ENCODE measurements at regions not wholly inside any gene's neighbourhood (a gene's known extent, or its start where the extent isn't known, plus 50 kb on each side); places are given as distances from the start of the nearest gene placed in this dataset.

DNA sequence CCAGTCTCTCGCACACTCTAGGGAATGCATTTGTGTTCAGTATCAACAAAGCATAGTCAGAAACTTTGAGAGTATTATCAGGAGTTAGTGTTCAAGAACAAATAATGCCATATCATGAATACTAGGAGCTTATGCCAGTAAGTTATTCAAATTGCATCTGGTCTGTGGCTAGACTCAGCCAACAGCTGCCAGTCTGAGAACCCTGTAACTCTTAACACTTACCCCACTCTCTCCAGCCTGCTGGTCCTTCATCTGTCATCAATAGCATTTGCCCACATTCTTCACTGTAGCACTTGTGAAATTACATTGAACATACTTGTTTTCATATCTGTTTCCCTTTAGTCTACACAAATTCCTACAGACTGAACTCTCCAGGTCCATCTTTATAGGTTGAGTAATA, 1157.5 kb upstream of the RAG2 start:
- DNase-seq, result no peak
- no peaks in the 10 kb centered on the region for H3K4me1 ChIP-seq (ENCODE audit: control insufficient read depth, insufficient read depth, low read length)
- H3K27ac ChIP-seq (ENCODE audit: low read length), result no peak overlapping the region
- H3K4me3 ChIP-seq (ENCODE audit: low read length), result no peak overlapping the region
- H3K9me3 ChIP-seq (ENCODE audit: control insufficient read depth, low read length), result no peaks in the 10 kb centered on the region
- WGBS, result 79% methylated on average over 1 of the region's 1 CpG
- no peaks in the 10 kb centered on the region for H3K27me3 ChIP-seq (ENCODE audit: control insufficient read depth, insufficient read depth)
- intact Hi-C loops (cut with DNase I), result no loop called here
- ATAC-seq, result no peak

DNA sequence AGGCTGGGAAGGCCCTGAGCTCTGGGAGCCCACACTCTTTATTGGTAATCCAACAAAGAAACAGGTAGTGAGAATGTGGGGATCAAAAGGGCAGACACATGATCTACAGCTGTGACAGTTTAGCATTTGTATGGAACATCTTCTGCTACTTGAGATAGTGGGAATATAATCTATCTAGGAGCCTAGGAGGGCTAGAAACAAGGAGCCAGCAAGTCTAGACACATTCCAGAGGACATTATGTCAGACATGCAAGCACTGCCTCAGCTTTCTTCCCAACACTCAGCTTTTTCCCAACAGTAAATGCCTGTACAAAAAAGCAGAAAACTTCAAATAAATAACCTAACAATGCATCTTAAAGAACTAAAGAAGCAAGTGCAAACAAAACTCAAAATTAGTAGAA, 1150.6 kb upstream of the RAG2 start:
- intact Hi-C loops (cut with DNase I), result no loop called here
- Histone ChIP-seq H3K9me3 (ENCODE audit: control insufficient read depth, low read length) (no peaks in the 10 kb centered on the region), H3K4me1 (ENCODE audit: control insufficient read depth, insufficient read depth, low read length) (no peaks in the 10 kb centered on the region), H3K27me3 (ENCODE audit: control insufficient read depth, insufficient read depth) (no peaks in the 10 kb centered on the region), H3K27ac (ENCODE audit: low read length) (no peak overlapping the region), H3K4me3 (ENCODE audit: low read length) (no peak overlapping the region)
- DNase-seq, result no peak
- ATAC-seq, result no peak

DNA sequence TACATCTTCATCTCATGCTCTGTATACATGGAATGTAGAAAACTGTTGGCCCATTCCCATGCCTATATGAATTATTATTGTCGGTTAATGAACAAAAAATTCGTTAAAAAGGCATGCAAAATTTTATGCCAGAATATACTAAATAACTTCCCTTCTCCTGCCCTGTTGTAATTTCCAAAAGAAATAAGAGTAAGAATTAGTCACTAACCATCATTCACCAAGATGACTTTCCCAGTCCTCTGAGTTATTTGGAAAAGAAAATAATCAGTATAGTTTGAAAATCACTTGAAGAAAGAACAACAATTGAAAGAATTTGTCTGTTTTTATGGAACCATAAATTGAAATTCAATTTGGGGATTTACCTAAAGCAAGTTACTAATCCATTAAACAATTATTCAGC, 1149.1 kb upstream of the RAG2 start:
- Histone ChIP-seq H3K9me3 (ENCODE audit: control insufficient read depth, low read length) (no peaks in the 10 kb centered on the region), H3K27ac (ENCODE audit: low read length) (no peak overlapping the region), H3K27me3 (ENCODE audit: control insufficient read depth, insufficient read depth) (no peaks in the 10 kb centered on the region), H3K4me3 (ENCODE audit: low read length) (no peak overlapping the region), H3K4me1 (ENCODE audit: control insufficient read depth, insufficient read depth, low read length) (no peaks in the 10 kb centered on the region)
- WGBS, result 77% methylated on average over 2 of the region's 2 CpGs
- no peak for ATAC-seq
- intact Hi-C loops (cut with DNase I), result no loop called here
- DNase-seq, result no peak

DNA sequence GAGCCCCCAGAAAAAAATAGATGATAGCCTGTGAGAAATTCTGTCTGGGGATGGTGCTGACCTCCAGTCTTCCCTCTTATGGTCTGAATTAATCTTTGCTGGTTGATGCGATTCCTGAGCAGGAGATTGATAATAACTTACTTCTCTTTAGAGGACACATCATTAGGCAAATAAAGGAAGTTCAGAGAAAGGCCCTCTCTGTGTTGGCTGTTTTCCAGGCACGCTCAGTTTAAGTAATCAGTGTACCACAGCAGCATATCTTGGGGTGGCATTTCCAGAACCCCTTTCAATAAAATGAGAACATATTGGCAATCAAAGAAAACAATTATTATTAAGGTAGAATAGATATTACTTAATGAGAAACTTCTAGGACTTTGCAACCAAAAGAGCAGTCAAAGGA, 1129.3 kb upstream of the RAG2 start:
- intact Hi-C loops (cut with DNase I), result no loop called here
- Histone ChIP-seq H3K4me3 (ENCODE audit: low read length) (no peak overlapping the region), H3K27me3 (ENCODE audit: control insufficient read depth, insufficient read depth) (no peaks in the 10 kb centered on the region), H3K9me3 (ENCODE audit: control insufficient read depth, low read length) (no peaks in the 10 kb centered on the region), H3K4me1 (ENCODE audit: control insufficient read depth, insufficient read depth, low read length) (no peaks in the 10 kb centered on the region), H3K27ac (ENCODE audit: low read length) (no peak overlapping the region)
- ATAC-seq, result no peak
- DNase-seq, result no peak
- WGBS, result 43% methylated on average over 2 of the region's 2 CpGs

- Histone ChIP-seq H3K27me3 (ENCODE audit: control insufficient read depth, insufficient read depth) (no peaks in the 10 kb centered on the region), H3K4me1 (ENCODE audit: control insufficient read depth, insufficient read depth, low read length) (no peaks in the 10 kb centered on the region), H3K27ac (ENCODE audit: low read length) (no peak overlapping the region), H3K9me3 (ENCODE audit: control insufficient read depth, low read length) (no peaks in the 10 kb centered on the region), H3K4me3 (ENCODE audit: low read length) (no peak overlapping the region)
- ATAC-seq (no peak), DNase-seq (no peak)
- WGBS, result 43% methylated on average over 4 of the region's 4 CpGs
- intact Hi-C loops (cut with DNase I), result no loop called here
Observed at GRCh38 chr11:37724315-37724714, 1126.3 kb upstream of the RAG2 start.

DNA sequence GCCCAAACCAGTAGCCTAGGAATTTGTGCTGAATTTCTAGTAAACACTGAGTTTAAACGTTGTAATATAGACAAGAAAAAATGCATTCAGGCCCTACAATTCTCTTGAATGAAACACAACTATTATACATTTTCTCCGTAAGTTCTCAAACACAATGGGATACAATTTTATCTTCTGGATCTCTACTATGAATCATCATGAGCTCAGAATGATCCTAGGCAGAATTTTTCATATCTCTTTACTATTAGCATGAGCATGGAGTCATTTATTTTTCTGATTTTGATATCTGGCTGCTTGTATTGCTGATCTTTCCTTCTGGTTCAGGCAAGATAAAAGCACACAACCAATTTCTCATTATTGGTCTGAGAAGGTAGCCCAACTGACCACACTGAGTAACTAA, 1123.4 kb upstream of the RAG2 start:
- intact Hi-C loops (cut with DNase I), result no loop called here
- 69% methylated on average over 2 of the region's 2 CpGs for WGBS

GRCh38 chr11:37718431-37718999, 1120.5 kb upstream of the RAG2 start:
- intact Hi-C loops (cut with DNase I), result no loop called here
- WGBS, result 80% methylated on average over 1 of the region's 1 CpG
- Histone ChIP-seq H3K4me3 (ENCODE audit: low read length) (no peak overlapping the region), H3K4me1 (ENCODE audit: control insufficient read depth, insufficient read depth, low read length) (no peaks in the 10 kb centered on the region), H3K27me3 (ENCODE audit: control insufficient read depth, insufficient read depth) (no peaks in the 10 kb centered on the region), H3K27ac (ENCODE audit: low read length) (no peak overlapping the region), H3K9me3 (ENCODE audit: control insufficient read depth, low read length) (no peaks in the 10 kb centered on the region)
- DNase-seq (no peak), ATAC-seq (no peak)

More for the DNA sequence above, 1123.4 kb upstream of the RAG2 start:
- Histone ChIP-seq H3K4me1 (ENCODE audit: control insufficient read depth, insufficient read depth, low read length) (no peaks in the 10 kb centered on the region), H3K27ac (ENCODE audit: low read length) (no peak overlapping the region), H3K27me3 (ENCODE audit: control insufficient read depth, insufficient read depth) (no peaks in the 10 kb centered on the region), H3K4me3 (ENCODE audit: low read length) (no peak overlapping the region), H3K9me3 (ENCODE audit: control insufficient read depth, low read length) (no peaks in the 10 kb centered on the region)
- DNase-seq, result no peak
- no peak for ATAC-seq

DNA sequence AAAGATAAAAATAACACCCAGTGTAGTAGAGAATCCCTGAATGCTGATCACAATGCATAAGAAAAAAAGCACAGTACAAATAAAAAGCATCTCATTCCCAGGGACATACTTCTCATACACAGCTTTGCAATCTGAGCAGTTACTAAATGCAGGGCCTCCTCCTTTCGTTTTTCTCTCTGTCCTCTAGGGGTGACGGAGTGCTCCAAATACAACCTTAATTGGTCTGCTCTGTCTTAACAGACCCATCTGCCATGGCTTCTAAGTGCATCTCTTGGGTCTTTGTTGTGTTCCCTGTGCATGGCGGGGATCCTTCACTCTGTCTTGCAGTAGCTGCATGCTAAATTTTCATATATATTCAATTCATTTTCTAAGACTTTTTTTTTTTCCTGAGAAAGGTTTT, 1114.2 kb upstream of the RAG2 start:
- Histone ChIP-seq H3K4me3 (ENCODE audit: low read length) (no peak overlapping the region), H3K27ac (ENCODE audit: low read length) (no peak overlapping the region), H3K27me3 (ENCODE audit: control insufficient read depth, insufficient read depth) (no peaks in the 10 kb centered on the region), H3K4me1 (ENCODE audit: control insufficient read depth, insufficient read depth, low read length) (no peaks in the 10 kb centered on the region), H3K9me3 (ENCODE audit: control insufficient read depth, low read length) (no peaks in the 10 kb centered on the region)
- 46% methylated on average over 3 of the region's 3 CpGs for WGBS
- DNase-seq (no peak), ATAC-seq (no peak)
- intact Hi-C loops (cut with DNase I), result no loop called here

DNA sequence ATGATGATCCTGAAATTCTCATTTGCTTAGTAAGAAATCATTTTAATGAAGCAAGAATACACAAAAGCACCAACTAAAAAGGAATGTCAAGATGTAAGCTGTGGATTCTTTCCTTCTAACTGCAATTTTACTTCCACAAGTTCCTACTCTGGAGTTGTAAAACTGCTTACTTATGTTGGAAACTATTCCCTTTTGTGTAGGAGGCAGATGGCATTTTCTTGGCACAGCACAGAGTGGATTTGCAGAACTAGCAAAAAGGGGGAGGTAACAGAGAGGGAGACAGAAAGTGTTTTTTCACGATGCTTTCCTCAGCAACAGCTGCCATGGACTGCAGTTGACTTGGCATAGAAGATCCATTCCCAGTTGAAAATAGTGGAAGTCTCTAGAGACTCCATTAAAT, 1112.0 kb upstream of the RAG2 start:
- H3K27me3 ChIP-seq (ENCODE audit: control insufficient read depth, insufficient read depth), result no peaks in the 10 kb centered on the region
- H3K9me3 ChIP-seq (ENCODE audit: control insufficient read depth, low read length), result no peaks in the 10 kb centered on the region
- intact Hi-C loops (cut with DNase I), result no loop called here
- 27% methylated on average over 1 of the region's 1 CpG for WGBS
- DNase-seq, result no peak
- no peak overlapping the region for H3K27ac ChIP-seq (ENCODE audit: low read length)
- no peak for ATAC-seq
- H3K4me3 ChIP-seq (ENCODE audit: low read length), result no peak overlapping the region
- H3K4me1 ChIP-seq (ENCODE audit: control insufficient read depth, insufficient read depth, low read length), result no peaks in the 10 kb centered on the region

- no peak overlapping the region for H3K4me3 ChIP-seq (ENCODE audit: low read length)
- ATAC-seq (no peak), DNase-seq (no peak)
- H3K4me1 ChIP-seq (ENCODE audit: control insufficient read depth, insufficient read depth, low read length), result no peaks in the 10 kb centered on the region
- no peak overlapping the region for H3K27ac ChIP-seq (ENCODE audit: low read length)
- WGBS, result 74% methylated on average over 2 of the region's 2 CpGs
- intact Hi-C loops (cut with DNase I), result no loop called here
- H3K27me3 ChIP-seq (ENCODE audit: control insufficient read depth, insufficient read depth), result no peaks in the 10 kb centered on the region
- peaks cover 2% of the 10 kb centered on the region for H3K9me3 ChIP-seq (ENCODE audit: control insufficient read depth, low read length)
Observed at GRCh38 chr11:37704791-37705190, 1106.8 kb upstream of the RAG2 start.

- Histone ChIP-seq H3K4me3 (ENCODE audit: low read length) (no peak overlapping the region), H3K27ac (ENCODE audit: low read length) (no peak overlapping the region), H3K9me3 (ENCODE audit: control insufficient read depth, low read length) (peaks cover 5% of the 10 kb centered on the region), H3K4me1 (ENCODE audit: control insufficient read depth, insufficient read depth, low read length) (no peaks in the 10 kb centered on the region), H3K27me3 (ENCODE audit: control insufficient read depth, insufficient read depth) (no peaks in the 10 kb centered on the region)
- WGBS, result 80% methylated on average over 2 of the region's 2 CpGs
- no peak for DNase-seq
- ATAC-seq, result no peak
- intact Hi-C loops (cut with DNase I), result no loop called here
Observed at GRCh38 chr11:37699644-37700043, 1101.6 kb upstream of the RAG2 start.

DNA sequence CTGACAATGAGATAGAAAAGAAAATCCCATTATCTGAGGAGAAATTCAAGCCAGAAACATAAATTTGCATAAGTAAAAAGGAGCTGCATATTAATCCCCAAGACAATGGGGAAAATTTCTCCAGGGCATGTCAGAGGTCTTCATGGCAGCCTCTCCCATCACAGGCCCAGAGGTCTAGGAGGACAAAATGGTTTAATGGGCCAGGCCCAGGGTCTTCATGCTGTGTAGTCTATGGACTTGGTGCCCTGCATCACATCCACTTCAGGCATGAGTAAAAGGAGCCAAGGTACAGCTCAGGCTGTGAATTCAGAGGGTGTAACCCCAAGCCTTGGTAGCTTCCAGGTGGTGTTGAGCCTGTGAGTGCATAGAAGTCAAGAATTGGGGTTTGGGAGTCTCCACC, 1097.2 kb upstream of the RAG2 start:
- no peak for ATAC-seq
- Histone ChIP-seq H3K9me3 (ENCODE audit: control insufficient read depth, low read length) (peaks cover 3% of the 10 kb centered on the region), H3K4me1 (ENCODE audit: control insufficient read depth, insufficient read depth, low read length) (no peaks in the 10 kb centered on the region), H3K4me3 (ENCODE audit: low read length) (no peak overlapping the region), H3K27me3 (ENCODE audit: control insufficient read depth, insufficient read depth) (no peaks in the 10 kb centered on the region), H3K27ac (ENCODE audit: low read length) (no peak overlapping the region)
- intact Hi-C loops (cut with DNase I), result no loop called here
- no peak for DNase-seq
